ENCODE measurements at regions not wholly inside any gene's neighbourhood (a gene's known extent, or its start where the extent isn't known, plus 50 kb on each side); places are given as distances from the start of the nearest gene placed in this dataset.

GRCh38 chr10:36559412-36560400 is 565.7 kb upstream of the ANKRD30A start:
- Histone ChIP-seq H3K27me3 (replicated peaks; ENCODE audit: control insufficient read depth, insufficient read depth, low read length) (no peaks in the 10 kb centered on the region), H3K36me3 (ENCODE audit: control insufficient read depth, insufficient read depth, low read length) (no peaks in the 10 kb centered on the region), H3K4me3 (replicated peaks; ENCODE audit: low read depth, low read length) (no peak overlapping the region)
- DNase-seq (ENCODE audit: extremely low read depth, insufficient read length): no peak
- TF ChIP-seq, protein P1, sequence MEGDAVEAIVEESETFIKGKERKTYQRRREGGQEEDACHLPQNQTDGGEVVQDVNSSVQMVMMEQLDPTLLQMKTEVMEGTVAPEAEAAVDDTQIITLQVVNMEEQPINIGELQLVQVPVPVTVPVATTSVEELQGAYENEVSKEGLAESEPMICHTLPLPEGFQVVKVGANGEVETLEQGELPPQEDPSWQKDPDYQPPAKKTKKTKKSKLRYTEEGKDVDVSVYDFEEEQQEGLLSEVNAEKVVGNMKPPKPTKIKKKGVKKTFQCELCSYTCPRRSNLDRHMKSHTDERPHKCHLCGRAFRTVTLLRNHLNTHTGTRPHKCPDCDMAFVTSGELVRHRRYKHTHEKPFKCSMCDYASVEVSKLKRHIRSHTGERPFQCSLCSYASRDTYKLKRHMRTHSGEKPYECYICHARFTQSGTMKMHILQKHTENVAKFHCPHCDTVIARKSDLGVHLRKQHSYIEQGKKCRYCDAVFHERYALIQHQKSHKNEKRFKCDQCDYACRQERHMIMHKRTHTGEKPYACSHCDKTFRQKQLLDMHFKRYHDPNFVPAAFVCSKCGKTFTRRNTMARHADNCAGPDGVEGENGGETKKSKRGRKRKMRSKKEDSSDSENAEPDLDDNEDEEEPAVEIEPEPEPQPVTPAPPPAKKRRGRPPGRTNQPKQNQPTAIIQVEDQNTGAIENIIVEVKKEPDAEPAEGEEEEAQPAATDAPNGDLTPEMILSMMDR (IDR thresholded peaks at IDR 0.05; ENCODE audit: insufficient read depth, low read length, poor library complexity, severe bottlenecking): no peak

- Histone ChIP-seq H3K36me3 (ENCODE audit: control insufficient read depth, insufficient read depth, low read length) (no peaks in the 10 kb centered on the region), H3K27me3 (replicated peaks; ENCODE audit: control insufficient read depth, insufficient read depth, low read length) (no peaks in the 10 kb centered on the region), H3K4me3 (replicated peaks; ENCODE audit: low read depth, low read length) (no peak overlapping the region)
- TF ChIP-seq, protein P1 (IDR thresholded peaks at IDR 0.05; ENCODE audit: insufficient read depth, low read length, poor library complexity, severe bottlenecking): no peak
- DNase-seq (ENCODE audit: extremely low read depth, insufficient read length): no peak
These were observed 568.9 kb upstream of the ANKRD30A start for GRCh38 chr10:36556468-36556867.

- Histone ChIP-seq H3K27me3 (replicated peaks; ENCODE audit: control insufficient read depth, insufficient read depth, low read length) (no peaks in the 10 kb centered on the region), H3K4me3 (replicated peaks; ENCODE audit: low read depth, low read length) (no peak overlapping the region), H3K36me3 (ENCODE audit: control insufficient read depth, insufficient read depth, low read length) (no peaks in the 10 kb centered on the region)
- DNase-seq (ENCODE audit: extremely low read depth, insufficient read length): no peak
- TF ChIP-seq, protein P1 (IDR thresholded peaks at IDR 0.05; ENCODE audit: insufficient read depth, low read length, poor library complexity, severe bottlenecking): no peak
These were observed 570.4 kb upstream of the ANKRD30A start for GRCh38 chr10:36555036-36555435.

GRCh38 chr10:36547965-36548364 is 577.4 kb upstream of the ANKRD30A start:
- TF ChIP-seq, protein P1 (IDR thresholded peaks at IDR 0.05; ENCODE audit: insufficient read depth, low read length, poor library complexity, severe bottlenecking): no peak
- H3K4me3 ChIP-seq (replicated peaks; ENCODE audit: low read depth, low read length): no peak overlapping the region

DNA sequence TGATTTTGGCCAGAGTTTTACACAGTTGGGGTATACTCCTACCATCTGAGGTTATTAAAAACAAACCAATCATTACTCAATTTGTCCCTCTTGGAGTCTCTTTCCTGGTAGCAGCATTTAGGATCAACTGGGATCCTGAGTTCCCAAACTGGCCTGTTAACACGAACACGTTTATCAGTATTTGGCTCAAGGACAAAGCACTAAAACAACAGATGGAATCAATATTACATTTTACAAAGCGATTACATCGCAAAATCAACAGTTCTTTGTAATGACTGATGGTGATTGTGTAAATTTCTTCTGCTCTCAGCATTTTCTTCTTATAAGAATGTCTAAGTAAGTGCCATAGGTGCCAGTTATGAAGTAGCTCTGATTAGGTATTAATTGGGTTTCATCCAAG is 582.9 kb upstream of the ANKRD30A start:
- Histone ChIP-seq H3K27me3 (replicated peaks; ENCODE audit: control insufficient read depth, insufficient read depth, low read length) (no peaks in the 10 kb centered on the region), H3K36me3 (ENCODE audit: control insufficient read depth, insufficient read depth, low read length) (no peaks in the 10 kb centered on the region), H3K4me3 (replicated peaks; ENCODE audit: low read depth, low read length) (no peak overlapping the region)
- no peak for DNase-seq (ENCODE audit: extremely low read depth, insufficient read length)
- TF ChIP-seq, protein P1 (IDR thresholded peaks at IDR 0.05; ENCODE audit: insufficient read depth, low read length, poor library complexity, severe bottlenecking): no peak

More at GRCh38 chr10:36547965-36548364, 577.4 kb upstream of the ANKRD30A start:
- no peak for DNase-seq (ENCODE audit: extremely low read depth, insufficient read length)
- no peaks in the 10 kb centered on the region for H3K36me3 ChIP-seq (ENCODE audit: control insufficient read depth, insufficient read depth, low read length)
- H3K27me3 ChIP-seq (replicated peaks; ENCODE audit: control insufficient read depth, insufficient read depth, low read length): no peaks in the 10 kb centered on the region
